22Rv1 (cell line): ENCODE measurements at regions not wholly inside any gene's neighbourhood (a gene's known extent, or its start where the extent isn't known, plus 50 kb on each side); places are given as distances from the start of the nearest gene placed in this dataset.

Source experiments
- CTCF ChIP-seq: fragments of 450-650 bp; IDR thresholded peaks from 2 replicates; pipeline ENCODE4 v1.5.1; 2017; ENCODE audit warnings: mild to moderate bottlenecking
- ZFX ChIP-seq: fragments of 450-650 bp; IDR thresholded peaks from 2 replicates; pipeline ENCODE4 v1.6.1; 2017; ENCODE audit warnings: antibody characterized with exemption, borderline replicate concordance

GRCh38 chr7:25454020-25454419, 225.7 kb upstream of the NPVF start:
- TF ChIP-seq CTCF = no peak
- no peak for TF ChIP-seq ZFX
